Right renal pelvis (tissue), 4 donors: ENCODE measurements at regions not wholly inside any gene's neighbourhood (a gene's known extent, or its start where the extent isn't known, plus 50 kb on each side); places are given as distances from the start of the nearest gene placed in this dataset.

Source experiments
- DNase-seq, 4 donors: peaks; one replicate each; pipeline ENCODE4 v3.0.0-alpha.2; 2013; ENCODE audit warnings: low read depth in 4 of 4, low spot score in 3 of 4, missing footprints in 1 of 4

GRCh38 chr1:168865850-168866620 is 137.0 kb upstream of the DPT start:
- DNase-seq = no peak

GRCh38 chr1:168867941-168868634 is 139.1 kb upstream of the DPT start:
- DNase-seq = no peak

GRCh38 chr1:168871531-168871930 is 142.5 kb upstream of the DPT start:
- DNase-seq = no peak

- no peak for DNase-seq
Measured at GRCh38 chr1:168875831-168876230, 146.8 kb upstream of the DPT start.

- no peak for DNase-seq
Measured at GRCh38 chr1:168876830-168877229, 147.8 kb upstream of the DPT start.

- DNase-seq = no peak
Measured at GRCh38 chr1:168879896-168880734, 151.1 kb upstream of the DPT start.

- no peak for DNase-seq
Measured at GRCh38 chr1:168881656-168882260, 152.8 kb upstream of the DPT start.

GRCh38 chr1:168887381-168887780 is 158.4 kb upstream of the DPT start:
- no peak for DNase-seq

GRCh38 chr1:168888418-168888817 is 159.4 kb upstream of the DPT start:
- no peak for DNase-seq

GRCh38 chr1:168892931-168893330 is 163.9 kb upstream of the DPT start:
- no peak for DNase-seq

- no peak for DNase-seq
Measured at GRCh38 chr1:168893359-168893801, 164.4 kb upstream of the DPT start.

- no peak for DNase-seq
Measured at GRCh38 chr1:168894397-168894903, 165.4 kb upstream of the DPT start.

- DNase-seq = no peak
Measured at GRCh38 chr1:168897249-168897648, 168.2 kb upstream of the DPT start.

- DNase-seq = no peak
Measured at GRCh38 chr1:168903237-168903830, 174.3 kb upstream of the DPT start.

- DNase-seq = no peak
Measured at GRCh38 chr1:168905633-168906032, 176.6 kb upstream of the DPT start.

GRCh38 chr1:168906367-168906766 is 177.4 kb upstream of the DPT start:
- no peak for DNase-seq

GRCh38 chr1:168907053-168907452 is 178.0 kb upstream of the DPT start:
- DNase-seq = no peak

GRCh38 chr1:168907786-168908348 is 178.9 kb upstream of the DPT start:
- no peak for DNase-seq

GRCh38 chr1:168910403-168910802 is 181.4 kb upstream of the DPT start:
- no peak for DNase-seq

- DNase-seq = no peak
Measured at GRCh38 chr1:168911370-168911769, 182.4 kb upstream of the DPT start.
